H9 (cell line): ENCODE measurements at regions not wholly inside any gene's neighbourhood (a gene's known extent, or its start where the extent isn't known, plus 50 kb on each side); places are given as distances from the start of the nearest gene placed in this dataset.

Source experiments
- DNase-seq: peaks from one replicate; pipeline ENCODE4 v3.0.0-alpha.2; 2017
- H2AFZ ChIP-seq: one replicate; pipeline ENCODE4 v1.6.1; 2013; ENCODE audit warnings: mild to moderate bottlenecking, low read length, control low read depth, moderate library complexity
- H2AK5ac ChIP-seq: 2 replicates; pipeline ENCODE4 v1.6.1; 2013; ENCODE audit warnings: low read length, control low read depth, mixed read lengths; ENCODE audit not compliant: insufficient read length
- H2BK120ac ChIP-seq: one replicate; pipeline ENCODE4 v1.6.1; 2013; ENCODE audit warnings: low read depth, mild to moderate bottlenecking, low read length, control low read depth, inconsistent platforms; ENCODE audit not compliant: poor library complexity, severe bottlenecking
- H2BK12ac ChIP-seq: 2 replicates; pipeline ENCODE4 v1.6.1; 2013; ENCODE audit warnings: low read length, control low read depth, mixed read lengths, low read depth; ENCODE audit not compliant: insufficient read length
- H2BK15ac ChIP-seq: 2 replicates; pipeline ENCODE4 v1.6.1; 2013; ENCODE audit warnings: low read depth, low read length, control low read depth
- H2BK20ac ChIP-seq: one replicate; pipeline ENCODE4 v1.6.1; 2013; ENCODE audit warnings: low read depth, mild to moderate bottlenecking, low read length, control low read depth, inconsistent platforms; ENCODE audit not compliant: poor library complexity, severe bottlenecking
- H2BK5ac ChIP-seq: 2 replicates; pipeline ENCODE4 v1.6.1; 2013; ENCODE audit warnings: low read length, control low read depth, mixed read lengths; ENCODE audit not compliant: insufficient read length
- H3K14ac ChIP-seq: 2 replicates; pipeline ENCODE4 v1.6.1; 2013; ENCODE audit warnings: low read length, control low read depth; ENCODE audit not compliant: insufficient read depth
- H3K18ac ChIP-seq: 2 replicates; pipeline ENCODE4 v1.6.1; 2013; ENCODE audit warnings: low read depth, mild to moderate bottlenecking, mixed read lengths, low read length, control low read depth; ENCODE audit not compliant: insufficient read length
- H3K23ac ChIP-seq: 2 replicates; pipeline ENCODE4 v1.6.1; 2013; ENCODE audit warnings: low read length, control low read depth, mixed read lengths, low read depth; ENCODE audit not compliant: insufficient read length
- H3K23me2 ChIP-seq: 2 replicates; pipeline ENCODE4 v1.6.1; 2013; ENCODE audit warnings: low read depth, mild to moderate bottlenecking, mixed read lengths, low read length, control low read depth; ENCODE audit not compliant: insufficient read length, poor library complexity, severe bottlenecking
- H3K27ac ChIP-seq: 2 replicates; pipeline ENCODE4 v1.5.1; 2013; ENCODE audit warnings: low read length, control low read depth, mixed read lengths, low read depth; ENCODE audit not compliant: insufficient read length
- H3K27me3 ChIP-seq: 2 replicates; pipeline ENCODE4 v1.6.1; 2013; ENCODE audit warnings: low read length, control low read depth, inconsistent platforms; ENCODE audit not compliant: insufficient read depth
- H3K4ac ChIP-seq: 2 replicates; pipeline ENCODE4 v1.6.1; 2013; ENCODE audit warnings: low read depth, mild to moderate bottlenecking, control low read depth, inconsistent platforms, low read length, moderate library complexity
- H3K4me1 ChIP-seq: 2 replicates; pipeline ENCODE4 v1.6.1; 2013; ENCODE audit warnings: low read length, control low read depth, inconsistent platforms; ENCODE audit not compliant: insufficient read depth
- H3K4me2 ChIP-seq: 2 replicates; pipeline ENCODE4 v1.6.1; 2013; ENCODE audit warnings: low read length, control low read depth, mixed read lengths; ENCODE audit not compliant: insufficient read length, insufficient read depth
- H3K56ac ChIP-seq: 2 replicates; pipeline ENCODE4 v1.6.1; 2013; ENCODE audit warnings: low read depth, mild to moderate bottlenecking, mixed read lengths, low read length, control low read depth; ENCODE audit not compliant: insufficient read length
- H3K79me1 ChIP-seq: 2 replicates; pipeline ENCODE4 v1.6.1; 2013; ENCODE audit warnings: low read depth, mild to moderate bottlenecking, moderate library complexity, low read length, control low read depth, inconsistent platforms; ENCODE audit not compliant: insufficient read depth, poor library complexity, severe bottlenecking
- H3K79me2 ChIP-seq: 2 replicates; pipeline ENCODE4 v1.6.1; 2013; ENCODE audit warnings: low read length, control low read depth, inconsistent platforms; ENCODE audit not compliant: insufficient read depth
- H3K9ac ChIP-seq: 2 replicates; pipeline ENCODE4 v1.6.1; 2013; ENCODE audit warnings: low read length, control low read depth, mixed read lengths; ENCODE audit not compliant: insufficient read length; ENCODE audit errors: extremely low read depth
- H3K9me3 ChIP-seq: one replicate; pipeline ENCODE4 v1.6.1; 2013; ENCODE audit warnings: low read depth, low read length, inconsistent platforms; ENCODE audit not compliant: control insufficient read depth
- H3T11ph ChIP-seq: one replicate; pipeline ENCODE4 v1.6.1; 2013; ENCODE audit warnings: mild to moderate bottlenecking, low read length, control low read depth, inconsistent platforms
- H4K20me1 ChIP-seq: one replicate; pipeline ENCODE4 v1.6.1; 2013; ENCODE audit not compliant: control insufficient read depth, insufficient read length, insufficient read depth
- H4K5ac ChIP-seq: 2 replicates; pipeline ENCODE4 v1.6.1; 2013; ENCODE audit warnings: low read depth, mild to moderate bottlenecking, mixed read lengths, low read length, control low read depth; ENCODE audit not compliant: insufficient read length
- H4K8ac ChIP-seq: replicated peaks from 2 replicates; pipeline ENCODE4 v1.6.1; 2013; ENCODE audit warnings: low read length, control low read depth, mixed read lengths, low read depth; ENCODE audit not compliant: insufficient read length
- H4K91ac ChIP-seq: 2 replicates; pipeline ENCODE4 v1.6.1; 2013; ENCODE audit warnings: low read depth, mild to moderate bottlenecking, moderate library complexity, mixed read lengths, low read length, control low read depth; ENCODE audit not compliant: insufficient read length
- H3K27ac Mint-ChIP-seq, 3 experiments: 2 replicates in 2 of 3; 3 replicates in 1 of 3; pipeline ENCODE4 v1.8.0; 2020 to 2021; ENCODE audit warnings: mixed read lengths in 3 of 3, mild to moderate bottlenecking in 1 of 3, moderate library complexity in 1 of 3
- H3K27me3 Mint-ChIP-seq: 2 replicates; pipeline ENCODE4 v1.8.0; 2021; ENCODE audit warnings: low read depth, mild to moderate bottlenecking, moderate library complexity, mixed read lengths
- H3K36me3 Mint-ChIP-seq, 3 experiments: 2 replicates in 2 of 3; 3 replicates in 1 of 3; pipeline ENCODE4 v1.8.0; 2020 to 2021; ENCODE audit warnings: low read depth in 3 of 3, mixed read lengths in 3 of 3; ENCODE audit not compliant: insufficient read depth in 1 of 3
- H3K4me1 Mint-ChIP-seq, 2 experiments: 2 replicates each; pipeline ENCODE4 v1.8.0; 2020; ENCODE audit warnings: mixed read lengths in 2 of 2
- H3K4me3 Mint-ChIP-seq, 2 experiments: 2 replicates in 1 of 2; 3 replicates in 1 of 2; pipeline ENCODE4 v1.8.0; 2020 to 2021; ENCODE audit warnings: mild to moderate bottlenecking in 2 of 2, mixed read lengths in 2 of 2, moderate library complexity in 1 of 2
- H3K9me3 Mint-ChIP-seq, 2 experiments: 2 replicates in 1 of 2; 3 replicates in 1 of 2; pipeline ENCODE4 v1.8.0; 2020; ENCODE audit warnings: mild to moderate bottlenecking in 2 of 2, mixed read lengths in 2 of 2, moderate library complexity in 1 of 2
- WGBS: extraction: QIAGEN DNeasy Blood & Tissue Kit; methylation state at CpG from one replicate; pipeline ENCODE4 v1.1.7; 2013; ENCODE audit warnings: missing lambda C conversion rate, low lambda C conversion rate, mixed read lengths; ENCODE audit not compliant: insufficient read length; ENCODE audit errors: extremely low coverage; 5-methylcytosine and 5-hydroxymethylcytosine counted together
- TF ChIP-seq, protein P1 (sequence below): fragments of 200-600 bp; sonication (generic); conservative IDR thresholded peaks from 3 replicates; pipeline ENCODE4 v1.8.0; 2021; ENCODE audit warnings: antibody characterized with exemption, mild to moderate bottlenecking

DNA sequence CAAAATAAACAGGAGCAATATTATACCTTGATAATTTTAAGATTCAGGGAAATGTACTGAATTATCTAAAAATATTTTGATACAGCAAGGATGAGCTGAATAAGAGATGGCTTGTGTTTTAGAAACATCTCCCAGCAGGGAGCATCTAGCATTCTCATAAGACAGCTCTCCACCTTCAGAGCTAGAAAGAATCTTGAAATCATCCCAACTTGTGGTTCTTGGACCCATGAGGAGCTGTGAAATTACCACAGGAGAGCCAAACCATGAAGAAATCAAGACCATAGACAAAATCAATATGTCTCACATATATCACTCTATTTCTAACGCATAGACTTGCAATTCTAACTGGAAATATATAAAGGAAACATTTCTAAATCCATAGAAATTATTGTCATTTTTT is 210.6 kb upstream of the DKK2 start:
- Histone ChIP-seq H3K27ac (no peak overlapping the region), H2AK5ac (no peak overlapping the region), H3K9ac (no peak overlapping the region), H3K27me3 (no peaks in the 10 kb centered on the region), H3K9me3 (no peaks in the 10 kb centered on the region), H3K56ac (no peak overlapping the region), H3T11ph (no peak overlapping the region), H3K18ac (no peak overlapping the region), H2BK5ac (no peak overlapping the region), H3K4me1 (no peaks in the 10 kb centered on the region), H3K14ac (no peak overlapping the region), H3K79me1 (no peaks in the 10 kb centered on the region), H3K4ac (no peak overlapping the region), H4K5ac (no peak overlapping the region), H4K8ac (no peak overlapping the region), H2BK15ac (no peak overlapping the region), H4K91ac (no peak overlapping the region), H4K20me1 (no peaks in the 10 kb centered on the region), H3K79me2 (no peaks in the 10 kb centered on the region), H3K23me2 (no peaks in the 10 kb centered on the region), H2BK12ac (no peak overlapping the region), H3K4me2 (no peak overlapping the region), H3K23ac (no peak overlapping the region), H2BK120ac (no peak overlapping the region), H2AFZ (no peak overlapping the region), H2BK20ac (no peak overlapping the region)
- H3K36me3 Mint-ChIP-seq, result no peaks in the 10 kb centered on the region
- DNase-seq, result no peak
- peaks cover 6 to 8% of the 10 kb centered on the region in 2 experiments; a peak in 3 of 4 replicates for H3K4me1 Mint-ChIP-seq
- no peak overlapping the region for H3K27ac Mint-ChIP-seq
- TF ChIP-seq, protein P1, sequence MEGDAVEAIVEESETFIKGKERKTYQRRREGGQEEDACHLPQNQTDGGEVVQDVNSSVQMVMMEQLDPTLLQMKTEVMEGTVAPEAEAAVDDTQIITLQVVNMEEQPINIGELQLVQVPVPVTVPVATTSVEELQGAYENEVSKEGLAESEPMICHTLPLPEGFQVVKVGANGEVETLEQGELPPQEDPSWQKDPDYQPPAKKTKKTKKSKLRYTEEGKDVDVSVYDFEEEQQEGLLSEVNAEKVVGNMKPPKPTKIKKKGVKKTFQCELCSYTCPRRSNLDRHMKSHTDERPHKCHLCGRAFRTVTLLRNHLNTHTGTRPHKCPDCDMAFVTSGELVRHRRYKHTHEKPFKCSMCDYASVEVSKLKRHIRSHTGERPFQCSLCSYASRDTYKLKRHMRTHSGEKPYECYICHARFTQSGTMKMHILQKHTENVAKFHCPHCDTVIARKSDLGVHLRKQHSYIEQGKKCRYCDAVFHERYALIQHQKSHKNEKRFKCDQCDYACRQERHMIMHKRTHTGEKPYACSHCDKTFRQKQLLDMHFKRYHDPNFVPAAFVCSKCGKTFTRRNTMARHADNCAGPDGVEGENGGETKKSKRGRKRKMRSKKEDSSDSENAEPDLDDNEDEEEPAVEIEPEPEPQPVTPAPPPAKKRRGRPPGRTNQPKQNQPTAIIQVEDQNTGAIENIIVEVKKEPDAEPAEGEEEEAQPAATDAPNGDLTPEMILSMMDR, result no peak
- no peak overlapping the region for H3K4me3 Mint-ChIP-seq
- no peaks in the 10 kb centered on the region for H3K27me3 Mint-ChIP-seq
- WGBS, result no CpG with 5 or more reads among the region's 1 CpG
- no peaks in the 10 kb centered on the region for H3K9me3 Mint-ChIP-seq
